Panc1 (cell line): ENCODE measurements at regions not wholly inside any gene's neighbourhood (a gene's known extent, or its start where the extent isn't known, plus 50 kb on each side); places are given as distances from the start of the nearest gene placed in this dataset.

Experiments used
- ATAC-seq: fragments of 200-7000 bp; cut with Tn5 transposase; 2 replicates; pipeline ENCODE4 v1.9.1; 2020; ENCODE audit warnings: mild to moderate bottlenecking, moderate library complexity
- BruUV-seq: library from RNA; stranded (reverse); fragments of 400-500 nt; replicated peaks from 2 replicates; lab custom pipeline; 2021; lab: Mats Ljungman, UMichigan
- CTCF ChIA-PET: fragments of 300-600 bp; sonication (Branson Sonifier 250); formaldehyde crosslinking; loops from one replicate; lab custom pipeline; 2022; ENCODE audit warnings: antibody characterized with exemption; lab: Charles Lee
- POLR2A ChIA-PET: fragments of 300-600 bp; sonication (Branson Sonifier 250); formaldehyde crosslinking; loops from one replicate; lab custom pipeline; 2022; ENCODE audit warnings: antibody characterized with exemption; lab: Charles Lee
- DNase-seq: peaks from one replicate; pipeline ENCODE4 v3.0.0-alpha.2; 2010; ENCODE audit warnings: low read depth, low spot score
- H3K27ac ChIP-seq: 2 replicates; pipeline ENCODE4 v1.5.1; 2011; ENCODE audit warnings: mild to moderate bottlenecking, low read length, inconsistent platforms
- H3K27me3 ChIP-seq: fragments of 200-500 bp; sonication (Bioruptor generic); 2 replicates; pipeline ENCODE4 v1.6.0; 2014; ENCODE audit warnings: low read length, inconsistent platforms; ENCODE audit not compliant: control insufficient read depth, insufficient read depth
- H3K36me3 ChIP-seq: fragments of 200-500 bp; sonication (Bioruptor generic); 2 replicates; pipeline ENCODE4 v1.5.1; 2014; ENCODE audit warnings: inconsistent platforms, mild to moderate bottlenecking, low read length, moderate library complexity; ENCODE audit not compliant: control insufficient read depth, insufficient read depth
- H3K4me1 ChIP-seq: 2 replicates; pipeline ENCODE4 v1.5.1; 2011; ENCODE audit warnings: inconsistent platforms, mild to moderate bottlenecking, low read length, moderate library complexity; ENCODE audit not compliant: control insufficient read depth, insufficient read depth
- H3K4me3 ChIP-seq, 2 experiments: 2 replicates each; pipeline ENCODE4 v1.5.1; 2011 to 2012; ENCODE audit warnings: low read depth in 2 of 2, low read length in 2 of 2, mild to moderate bottlenecking in 2 of 2, inconsistent platforms in 1 of 2, moderate library complexity in 1 of 2
- H3K9me3 ChIP-seq: fragments of 200-500 bp; sonication (Bioruptor generic); 2 replicates; pipeline ENCODE4 v1.5.1; 2014; ENCODE audit warnings: low read depth, mild to moderate bottlenecking, inconsistent platforms, low read length, moderate library complexity; ENCODE audit not compliant: control insufficient read depth, insufficient read depth
- POLR2AphosphoS5 ChIP-seq: IDR thresholded peaks from 2 replicates; pipeline ENCODE4 v1.6.1; 2012; ENCODE audit warnings: mild to moderate bottlenecking, low read depth, low read length, moderate library complexity
- SIN3A ChIP-seq: IDR thresholded peaks from 2 replicates; pipeline ENCODE4 v1.6.1; 2012; ENCODE audit warnings: low read depth, mild to moderate bottlenecking, low read length, moderate library complexity, borderline replicate concordance; ENCODE audit not compliant: insufficient read depth
- TCF7L2 ChIP-seq: IDR thresholded peaks from 2 replicates; pipeline ENCODE4 v1.6.1; 2011; ENCODE audit warnings: mild to moderate bottlenecking, low read depth, low read length, inconsistent platforms
- in situ Hi-C: cut with HindIII; loops from 2 replicates; pipeline ENCODE4 v1.10.0; 2016; ENCODE audit warnings: low sequenced_read_pairs, low pct_unique_long_range_greater_than_20kb
- intact Hi-C: fragments of 100-400 bp; cut with micrococcal nuclease; formaldehyde crosslinking; loops from one replicate; pipeline ENCODE4 v1.10.0; 2022; ENCODE audit not compliant: unreplicated experiment
- TF ChIP-seq, protein P1 (sequence below): fragments of 450-650 bp; IDR thresholded peaks from 2 replicates; pipeline ENCODE4 v1.5.1; 2017; ENCODE audit warnings: mild to moderate bottlenecking
- TF ChIP-seq, protein P2 (sequence below), 2 experiments: IDR thresholded peaks; 2 replicates each; pipeline ENCODE4 v1.6.1; 2011 to 2012; ENCODE audit warnings: low read depth in 2 of 2, control low read depth in 1 of 2, low read length in 1 of 2, mild to moderate bottlenecking in 1 of 2, moderate library complexity in 1 of 2; ENCODE audit not compliant: insufficient read depth in 1 of 2

- intact Hi-C loops, result no loop called here
- H3K27ac ChIP-seq, result no peak overlapping the region
- H3K4me3 ChIP-seq, result no peak overlapping the region
- no peak for TF ChIP-seq SIN3A
- TF ChIP-seq, protein P1, sequence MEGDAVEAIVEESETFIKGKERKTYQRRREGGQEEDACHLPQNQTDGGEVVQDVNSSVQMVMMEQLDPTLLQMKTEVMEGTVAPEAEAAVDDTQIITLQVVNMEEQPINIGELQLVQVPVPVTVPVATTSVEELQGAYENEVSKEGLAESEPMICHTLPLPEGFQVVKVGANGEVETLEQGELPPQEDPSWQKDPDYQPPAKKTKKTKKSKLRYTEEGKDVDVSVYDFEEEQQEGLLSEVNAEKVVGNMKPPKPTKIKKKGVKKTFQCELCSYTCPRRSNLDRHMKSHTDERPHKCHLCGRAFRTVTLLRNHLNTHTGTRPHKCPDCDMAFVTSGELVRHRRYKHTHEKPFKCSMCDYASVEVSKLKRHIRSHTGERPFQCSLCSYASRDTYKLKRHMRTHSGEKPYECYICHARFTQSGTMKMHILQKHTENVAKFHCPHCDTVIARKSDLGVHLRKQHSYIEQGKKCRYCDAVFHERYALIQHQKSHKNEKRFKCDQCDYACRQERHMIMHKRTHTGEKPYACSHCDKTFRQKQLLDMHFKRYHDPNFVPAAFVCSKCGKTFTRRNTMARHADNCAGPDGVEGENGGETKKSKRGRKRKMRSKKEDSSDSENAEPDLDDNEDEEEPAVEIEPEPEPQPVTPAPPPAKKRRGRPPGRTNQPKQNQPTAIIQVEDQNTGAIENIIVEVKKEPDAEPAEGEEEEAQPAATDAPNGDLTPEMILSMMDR, result no peak
- TF ChIP-seq, protein P2, sequence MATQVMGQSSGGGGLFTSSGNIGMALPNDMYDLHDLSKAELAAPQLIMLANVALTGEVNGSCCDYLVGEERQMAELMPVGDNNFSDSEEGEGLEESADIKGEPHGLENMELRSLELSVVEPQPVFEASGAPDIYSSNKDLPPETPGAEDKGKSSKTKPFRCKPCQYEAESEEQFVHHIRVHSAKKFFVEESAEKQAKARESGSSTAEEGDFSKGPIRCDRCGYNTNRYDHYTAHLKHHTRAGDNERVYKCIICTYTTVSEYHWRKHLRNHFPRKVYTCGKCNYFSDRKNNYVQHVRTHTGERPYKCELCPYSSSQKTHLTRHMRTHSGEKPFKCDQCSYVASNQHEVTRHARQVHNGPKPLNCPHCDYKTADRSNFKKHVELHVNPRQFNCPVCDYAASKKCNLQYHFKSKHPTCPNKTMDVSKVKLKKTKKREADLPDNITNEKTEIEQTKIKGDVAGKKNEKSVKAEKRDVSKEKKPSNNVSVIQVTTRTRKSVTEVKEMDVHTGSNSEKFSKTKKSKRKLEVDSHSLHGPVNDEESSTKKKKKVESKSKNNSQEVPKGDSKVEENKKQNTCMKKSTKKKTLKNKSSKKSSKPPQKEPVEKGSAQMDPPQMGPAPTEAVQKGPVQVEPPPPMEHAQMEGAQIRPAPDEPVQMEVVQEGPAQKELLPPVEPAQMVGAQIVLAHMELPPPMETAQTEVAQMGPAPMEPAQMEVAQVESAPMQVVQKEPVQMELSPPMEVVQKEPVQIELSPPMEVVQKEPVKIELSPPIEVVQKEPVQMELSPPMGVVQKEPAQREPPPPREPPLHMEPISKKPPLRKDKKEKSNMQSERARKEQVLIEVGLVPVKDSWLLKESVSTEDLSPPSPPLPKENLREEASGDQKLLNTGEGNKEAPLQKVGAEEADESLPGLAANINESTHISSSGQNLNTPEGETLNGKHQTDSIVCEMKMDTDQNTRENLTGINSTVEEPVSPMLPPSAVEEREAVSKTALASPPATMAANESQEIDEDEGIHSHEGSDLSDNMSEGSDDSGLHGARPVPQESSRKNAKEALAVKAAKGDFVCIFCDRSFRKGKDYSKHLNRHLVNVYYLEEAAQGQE (IDR thresholded peaks at IDR 0.05; ENCODE audit: insufficient read depth in 1 of 2, low read depth in 2 of 2, low read length in 1 of 2), result no peak
- no peak for TF ChIP-seq TCF7L2
- H3K36me3 ChIP-seq, result no peaks in the 10 kb centered on the region
- BruUV-seq, result no TSS peak
- H3K9me3 ChIP-seq, result no peaks in the 10 kb centered on the region
- no peak for ATAC-seq
- no peak for DNase-seq
- in situ Hi-C loops, result no loop called here
- POLR2A ChIA-PET, result no interaction called here
- no peaks in the 10 kb centered on the region for H3K4me1 ChIP-seq
- CTCF ChIA-PET, result no interaction called here
- H3K27me3 ChIP-seq, result no peaks in the 10 kb centered on the region
Observed at GRCh38 chr12:14076538-14076937, 95.1 kb upstream of the GRIN2B start.

DNA sequence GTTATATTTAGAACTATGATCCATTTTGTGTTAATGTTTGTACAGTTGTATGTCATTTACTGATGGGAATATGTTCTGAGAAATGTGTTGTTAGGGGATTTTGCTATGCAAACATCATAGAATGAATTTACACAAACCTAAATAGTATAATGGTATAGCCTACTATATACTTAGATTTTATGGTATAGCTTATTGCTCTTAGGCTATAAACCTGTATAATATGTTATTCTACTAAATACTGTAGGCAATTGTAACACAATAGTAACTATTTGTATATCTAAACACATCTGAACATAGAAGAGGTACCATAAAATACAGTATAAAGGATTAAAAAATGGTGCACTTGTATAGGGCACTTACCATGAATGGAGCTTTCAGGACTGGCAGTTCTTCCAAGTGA is 105.4 kb upstream of the GRIN2B start:
- Histone ChIP-seq H3K9me3 (no peaks in the 10 kb centered on the region), H3K27ac (no peak overlapping the region), H3K4me3 (no peak overlapping the region), H3K36me3 (no peaks in the 10 kb centered on the region), H3K4me1 (no peaks in the 10 kb centered on the region), H3K27me3 (no peaks in the 10 kb centered on the region)
- DNase-seq (no peak), ATAC-seq (no peak)
- CTCF ChIA-PET, result no interaction called here
- POLR2A ChIA-PET, result no interaction called here
- intact Hi-C loops (no loop called here), in situ Hi-C loops (no loop called here)
- BruUV-seq, result no TSS peak
- no peak for TF ChIP-seq TCF7L2
- TF ChIP-seq, protein P2 (IDR thresholded peaks at IDR 0.05; ENCODE audit: insufficient read depth in 1 of 2, low read depth in 2 of 2, low read length in 1 of 2), result no peak
- no peak for TF ChIP-seq POLR2AphosphoS5
- TF ChIP-seq SIN3A, result no peak
- TF ChIP-seq, protein P1, result no peak
